Neural cell (in vitro differentiated cells): ENCODE measurements at regions not wholly inside any gene's neighbourhood (a gene's known extent, or its start where the extent isn't known, plus 50 kb on each side); places are given as distances from the start of the nearest gene placed in this dataset.

ENCODE experiments used
- H2AFZ ChIP-seq: fragments of 200-600, 300-800 bp; sonication (generic), shearing (Covaris generic); 2 replicates; pipeline ENCODE4 v1.6.0; 2014; ENCODE audit warnings: low read depth, mild to moderate bottlenecking, antibody characterized with exemption, low read length, moderate library complexity
- H3F3A ChIP-seq: fragments of 200-600 bp; shearing (Covaris generic); 2 replicates; pipeline ENCODE4 v1.6.1; 2016; ENCODE audit warnings: mild to moderate bottlenecking, moderate library complexity, mixed read lengths, antibody characterized with exemption, low read length; ENCODE audit not compliant: insufficient read depth, poor library complexity, severe bottlenecking
- H3K27ac ChIP-seq: fragments of 200-600, 300-800 bp; sonication (generic), shearing (Covaris generic); 2 replicates; pipeline ENCODE4 v1.5.1; 2014; ENCODE audit warnings: mild to moderate bottlenecking, low read length, moderate library complexity
- H3K27me3 ChIP-seq: fragments of 300-800, 200-600 bp; sonication (generic), shearing (Covaris generic); 2 replicates; pipeline ENCODE4 v1.6.0; 2014; ENCODE audit warnings: mild to moderate bottlenecking, low read depth, low read length, moderate library complexity; ENCODE audit not compliant: insufficient read depth
- H3K36me3 ChIP-seq: fragments of 300-800, 200-600 bp; sonication (generic), shearing (Covaris generic); 2 replicates; pipeline ENCODE4 v1.5.1; 2014; ENCODE audit warnings: mild to moderate bottlenecking, antibody characterized with exemption, low read length, moderate library complexity; ENCODE audit not compliant: insufficient read depth
- H3K4me2 ChIP-seq: fragments of 300-800, 200-600 bp; sonication (generic), shearing (Covaris generic); 2 replicates; pipeline ENCODE4 v1.6.0; 2014; ENCODE audit warnings: mild to moderate bottlenecking, low read length
- H3K4me3 ChIP-seq: fragments of 300-800, 200-600 bp; sonication (generic), shearing (Covaris generic); 2 replicates; pipeline ENCODE4 v1.5.1; 2014; ENCODE audit warnings: mild to moderate bottlenecking, low read length, moderate library complexity
- H3K79me2 ChIP-seq: fragments of 200-600 bp; shearing (Covaris generic); replicated peaks from 2 replicates; pipeline ENCODE4 v1.6.0; 2014; ENCODE audit warnings: mild to moderate bottlenecking, low read length, moderate library complexity; ENCODE audit not compliant: insufficient read depth
- H3K9ac ChIP-seq: fragments of 300-800, 200-600 bp; sonication (generic), shearing (Covaris generic); 2 replicates; pipeline ENCODE4 v1.6.1; 2016; ENCODE audit warnings: mild to moderate bottlenecking, low read length, mixed read lengths
- H3K9me2 ChIP-seq: fragments of 200-600 bp; shearing (Covaris generic); 2 replicates; pipeline ENCODE4 v1.6.1; 2016; ENCODE audit warnings: mild to moderate bottlenecking, low read length, mixed read lengths; ENCODE audit not compliant: insufficient read depth
- H3K9me3 ChIP-seq: fragments of 200-600, 300-800 bp; sonication (generic), shearing (Covaris generic); 2 replicates; pipeline ENCODE4 v1.6.1; 2016; ENCODE audit warnings: mild to moderate bottlenecking, mixed run types, low read length, moderate library complexity, mixed read lengths
- H4K20me1 ChIP-seq: fragments of 200-600 bp; shearing (Covaris generic); 2 replicates; pipeline ENCODE4 v1.6.1; 2016; ENCODE audit warnings: mild to moderate bottlenecking, mixed run types; ENCODE audit not compliant: insufficient read depth
- CTCF ChIP-seq: fragments of 450-650 bp; IDR thresholded peaks from 2 replicates; pipeline ENCODE4 v1.5.1; 2014; ENCODE audit warnings: antibody characterized with exemption, mild to moderate bottlenecking, moderate library complexity; ENCODE audit not compliant: poor library complexity, severe bottlenecking
- EP300 ChIP-seq: fragments of 450-650 bp; conservative IDR thresholded peaks from 2 replicates; pipeline ENCODE4 v1.6.1; 2014; ENCODE audit warnings: antibody characterized with exemption, mild to moderate bottlenecking, moderate library complexity; ENCODE audit not compliant: poor library complexity, severe bottlenecking
- EZH2 ChIP-seq: fragments of 200-600, 300-800 bp; shearing (Covaris generic), sonication (generic); IDR thresholded peaks from 2 replicates; pipeline ENCODE4 v1.6.1; 2014; ENCODE audit warnings: antibody characterized with exemption, low read length, borderline replicate concordance, mild to moderate bottlenecking; ENCODE audit not compliant: insufficient read depth, poor library complexity, severe bottlenecking
- MXI1 ChIP-seq: fragments of 450-650 bp; conservative IDR thresholded peaks from 2 replicates; pipeline ENCODE4 v1.6.1; 2014; ENCODE audit warnings: antibody characterized with exemption, mild to moderate bottlenecking; ENCODE audit not compliant: poor library complexity, severe bottlenecking
- POLR2AphosphoS5 ChIP-seq: IDR thresholded peaks from 2 replicates; pipeline ENCODE4 v1.6.1; 2012
- RAD21 ChIP-seq: fragments of 450-650 bp; conservative IDR thresholded peaks from 2 replicates; pipeline ENCODE4 v1.6.1; 2014; ENCODE audit warnings: antibody characterized with exemption, mild to moderate bottlenecking, moderate library complexity
- REST ChIP-seq: IDR thresholded peaks from 2 replicates; pipeline ENCODE4 v1.6.1; 2012; ENCODE audit warnings: borderline replicate concordance
- SMC3 ChIP-seq: fragments of 450-650 bp; conservative IDR thresholded peaks from 2 replicates; pipeline ENCODE4 v1.6.1; 2014; ENCODE audit warnings: antibody characterized with exemption, mild to moderate bottlenecking, moderate library complexity; ENCODE audit not compliant: poor library complexity
- TAF1 ChIP-seq: IDR thresholded peaks from 2 replicates; pipeline ENCODE4 v1.6.1; 2012; ENCODE audit warnings: low read depth

GRCh38 chr22:26952451-26953011 lies 295.1 kb downstream of the MIAT start:
- Histone ChIP-seq H2AFZ (no peak overlapping the region), H3K4me2 (no peak overlapping the region), H3K9me3 (no peaks in the 10 kb centered on the region), H3K79me2 (no peaks in the 10 kb centered on the region), H3K36me3 (no peaks in the 10 kb centered on the region), H3F3A (no peaks in the 10 kb centered on the region), H3K27me3 (no peaks in the 10 kb centered on the region), H3K9me2 (no peaks in the 10 kb centered on the region), H3K9ac (peak overlapping the region; percentile 22), H3K27ac (no peak overlapping the region), H3K4me3 (no peak overlapping the region), H4K20me1 (no peaks in the 10 kb centered on the region)
- TF ChIP-seq EP300 (no peak), TAF1 (no peak), EZH2 (no peak), POLR2AphosphoS5 (no peak), SMC3 (no peak), CTCF (no peak), RAD21 (no peak), MXI1 (no peak), REST (no peak)

- no peaks in the 10 kb centered on the region for H3K36me3 ChIP-seq
- TF ChIP-seq REST (no peak), RAD21 (no peak), EP300 (no peak), TAF1 (no peak), EZH2 (no peak), MXI1 (no peak), POLR2AphosphoS5 (no peak), SMC3 (no peak), CTCF (no peak)
- H3F3A ChIP-seq = no peaks in the 10 kb centered on the region
- H3K4me2 ChIP-seq = no peak overlapping the region
- H3K27ac ChIP-seq = no peak overlapping the region
- H3K4me3 ChIP-seq = no peak overlapping the region
- no peaks in the 10 kb centered on the region for H3K79me2 ChIP-seq
- H3K9me2 ChIP-seq = no peaks in the 10 kb centered on the region
- no peaks in the 10 kb centered on the region for H4K20me1 ChIP-seq
- H3K27me3 ChIP-seq = no peaks in the 10 kb centered on the region
- H3K9ac ChIP-seq = peak overlapping the region; percentile 22
- no peak overlapping the region for H2AFZ ChIP-seq
- no peaks in the 10 kb centered on the region for H3K9me3 ChIP-seq
Observed at GRCh38 chr22:26953012-26953883, 295.9 kb downstream of the MIAT start.
